Liver (tissue), 3 donors: ENCODE measurements at regions not wholly inside any gene's neighbourhood (a gene's known extent, or its start where the extent isn't known, plus 50 kb on each side); places are given as distances from the start of the nearest gene placed in this dataset.

Experiments
- CTCF ChIP-seq: fragments of 150-350 bp; IDR thresholded peaks from 2 replicates; pipeline ENCODE4 v1.5.1; 2017; ENCODE audit warnings: improper control_type of control experiment, low read depth, low read length; ENCODE audit not compliant: missing input control
- JUND ChIP-seq, 2 donors: IDR thresholded peaks; 2 replicates each; pipeline ENCODE4 v1.6.1; 2016; ENCODE audit warnings: antibody characterized with exemption in 2 of 2
- MAX ChIP-seq: IDR thresholded peaks from 2 replicates; pipeline ENCODE4 v1.6.1; 2016; ENCODE audit warnings: antibody characterized with exemption
- REST ChIP-seq: IDR thresholded peaks from 2 replicates; pipeline ENCODE4 v1.6.1; 2016; ENCODE audit warnings: antibody characterized with exemption, mild to moderate bottlenecking
- TAF1 ChIP-seq: conservative IDR thresholded peaks from 2 replicates; pipeline ENCODE4 v1.6.1; 2016; ENCODE audit warnings: antibody characterized with exemption, mild to moderate bottlenecking
- YY1 ChIP-seq: IDR thresholded peaks from 2 replicates; pipeline ENCODE4 v1.6.1; 2016; ENCODE audit warnings: antibody characterized with exemption, mild to moderate bottlenecking
- TF ChIP-seq, protein P1 (sequence below): IDR thresholded peaks from 2 replicates; pipeline ENCODE4 v1.6.1; 2016; ENCODE audit warnings: antibody characterized with exemption
- donor health status: healthy.
- donor health status: healthy.

DNA sequence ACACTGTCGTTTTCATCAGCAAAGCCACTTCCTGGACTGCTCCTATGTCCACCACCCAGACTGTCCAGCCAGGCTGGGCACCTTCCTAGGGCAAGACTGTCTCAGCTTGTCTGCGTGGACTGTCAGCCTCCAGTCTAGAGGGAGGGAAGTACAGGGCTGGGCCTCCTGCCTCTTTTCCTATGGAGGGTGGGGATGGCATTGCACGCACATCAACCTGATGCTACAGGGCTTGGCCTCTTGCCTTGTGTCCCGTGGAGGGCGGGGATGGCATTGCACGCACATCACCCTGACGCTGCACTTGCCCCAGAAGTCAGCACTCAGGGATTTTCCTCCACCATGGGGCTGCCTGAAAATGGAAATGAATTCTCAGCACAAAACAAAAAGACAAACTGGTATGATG, 304.2 kb upstream of the CDH4 start:
- no peak for TF ChIP-seq JUND (IDR thresholded peaks at IDR 0.05)
- TF ChIP-seq CTCF = no peak
- no peak for TF ChIP-seq REST
- no peak for TF ChIP-seq MAX
- TF ChIP-seq TAF1 = no peak
- TF ChIP-seq, protein P1, sequence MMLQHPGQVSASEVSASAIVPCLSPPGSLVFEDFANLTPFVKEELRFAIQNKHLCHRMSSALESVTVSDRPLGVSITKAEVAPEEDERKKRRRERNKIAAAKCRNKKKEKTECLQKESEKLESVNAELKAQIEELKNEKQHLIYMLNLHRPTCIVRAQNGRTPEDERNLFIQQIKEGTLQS = no peak
- TF ChIP-seq YY1 = no peak
